Endothelial cell (in vitro differentiated cells): ENCODE measurements at regions not wholly inside any gene's neighbourhood (a gene's known extent, or its start where the extent isn't known, plus 50 kb on each side); places are given as distances from the start of the nearest gene placed in this dataset.

Experiments used
- DNase-seq: peaks from one replicate; pipeline ENCODE4 v3.0.0; 2021; ENCODE audit warnings: low spot score
- H3K27ac Mint-ChIP-seq: one replicate; pipeline ENCODE4 v1.8.0; 2021; ENCODE audit warnings: mixed read lengths, inconsistent platforms; ENCODE audit not compliant: unreplicated experiment
- H3K27me3 Mint-ChIP-seq: one replicate; pipeline ENCODE4 v1.8.0; 2021; ENCODE audit warnings: mild to moderate bottlenecking, moderate library complexity, mixed read lengths, inconsistent platforms; ENCODE audit not compliant: unreplicated experiment
- H3K36me3 Mint-ChIP-seq: one replicate; pipeline ENCODE4 v1.8.0; 2021; ENCODE audit warnings: mild to moderate bottlenecking, low read depth, mixed read lengths, inconsistent platforms; ENCODE audit not compliant: unreplicated experiment
- H3K4me1 Mint-ChIP-seq: one replicate; pipeline ENCODE4 v1.8.0; 2021; ENCODE audit warnings: mild to moderate bottlenecking, mixed read lengths, inconsistent platforms; ENCODE audit not compliant: unreplicated experiment
- H3K4me3 Mint-ChIP-seq: one replicate; pipeline ENCODE4 v1.8.0; 2021; ENCODE audit warnings: mild to moderate bottlenecking, mixed read lengths, inconsistent platforms; ENCODE audit not compliant: unreplicated experiment
- H3K9me3 Mint-ChIP-seq: one replicate; pipeline ENCODE4 v1.8.0; 2021; ENCODE audit warnings: mixed read lengths, inconsistent platforms; ENCODE audit not compliant: unreplicated experiment
- TF ChIP-seq, protein P1 (sequence below): fragments of 200-600 bp; sonication (generic); IDR thresholded peaks from one replicate; pipeline ENCODE4 v1.5.0; 2021; ENCODE audit warnings: antibody characterized with exemption; ENCODE audit not compliant: unreplicated experiment

DNA sequence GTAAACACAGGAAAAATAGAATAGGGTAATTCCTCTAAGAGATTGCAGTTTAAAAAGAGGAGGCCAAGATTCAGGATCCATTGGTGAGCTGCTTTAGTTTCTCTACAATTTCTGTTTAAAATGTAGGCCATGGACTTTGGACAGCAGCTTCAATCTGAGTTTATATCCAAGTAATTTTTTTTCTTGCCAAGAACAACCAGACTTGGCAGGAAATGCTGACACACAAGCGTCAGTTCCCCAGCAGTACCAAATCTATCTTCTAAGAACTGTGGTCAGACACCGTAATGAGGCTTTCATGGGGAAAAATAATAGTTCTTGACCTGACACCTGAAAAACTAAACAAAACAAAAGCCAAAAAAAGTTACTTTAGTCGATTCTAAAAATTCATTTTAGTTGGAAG is 528.8 kb downstream of the CSNK1G3 start:
- TF ChIP-seq, protein P1, sequence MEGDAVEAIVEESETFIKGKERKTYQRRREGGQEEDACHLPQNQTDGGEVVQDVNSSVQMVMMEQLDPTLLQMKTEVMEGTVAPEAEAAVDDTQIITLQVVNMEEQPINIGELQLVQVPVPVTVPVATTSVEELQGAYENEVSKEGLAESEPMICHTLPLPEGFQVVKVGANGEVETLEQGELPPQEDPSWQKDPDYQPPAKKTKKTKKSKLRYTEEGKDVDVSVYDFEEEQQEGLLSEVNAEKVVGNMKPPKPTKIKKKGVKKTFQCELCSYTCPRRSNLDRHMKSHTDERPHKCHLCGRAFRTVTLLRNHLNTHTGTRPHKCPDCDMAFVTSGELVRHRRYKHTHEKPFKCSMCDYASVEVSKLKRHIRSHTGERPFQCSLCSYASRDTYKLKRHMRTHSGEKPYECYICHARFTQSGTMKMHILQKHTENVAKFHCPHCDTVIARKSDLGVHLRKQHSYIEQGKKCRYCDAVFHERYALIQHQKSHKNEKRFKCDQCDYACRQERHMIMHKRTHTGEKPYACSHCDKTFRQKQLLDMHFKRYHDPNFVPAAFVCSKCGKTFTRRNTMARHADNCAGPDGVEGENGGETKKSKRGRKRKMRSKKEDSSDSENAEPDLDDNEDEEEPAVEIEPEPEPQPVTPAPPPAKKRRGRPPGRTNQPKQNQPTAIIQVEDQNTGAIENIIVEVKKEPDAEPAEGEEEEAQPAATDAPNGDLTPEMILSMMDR: no peak
- Mint-ChIP-seq H3K4me1 (peaks cover under 1% of the 10 kb centered on the region), H3K27ac (no peak overlapping the region), H3K36me3 (no peaks in the 10 kb centered on the region), H3K4me3 (no peak overlapping the region), H3K27me3 (peaks cover 2% of the 10 kb centered on the region), H3K9me3 (peaks cover 5% of the 10 kb centered on the region)
- no peak for DNase-seq

DNA sequence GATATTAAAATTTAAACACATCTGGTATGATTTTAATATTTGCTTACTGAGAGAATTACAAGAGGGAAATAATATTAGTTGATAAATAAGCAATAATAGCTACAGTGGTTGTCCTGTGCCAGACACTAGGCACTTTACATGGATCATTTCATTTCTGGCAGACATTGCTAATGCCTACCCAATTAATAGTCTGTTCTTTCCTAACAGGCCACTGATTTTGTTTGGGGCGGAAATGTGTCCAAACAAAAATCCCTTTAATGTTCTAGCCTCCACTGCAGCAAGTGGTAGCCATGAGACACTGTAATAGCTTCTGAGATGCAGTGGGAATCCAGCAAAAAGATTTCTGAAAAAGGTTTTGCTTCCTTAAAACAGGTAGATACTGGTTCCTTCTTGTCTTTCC is 527.4 kb downstream of the CSNK1G3 start:
- DNase-seq: no peak
- Mint-ChIP-seq H3K36me3 (no peaks in the 10 kb centered on the region), H3K27me3 (peaks cover 2% of the 10 kb centered on the region), H3K27ac (no peak overlapping the region), H3K9me3 (peaks cover 5% of the 10 kb centered on the region), H3K4me1 (no peaks in the 10 kb centered on the region), H3K4me3 (no peak overlapping the region)
- TF ChIP-seq, protein P1: no peak

DNA sequence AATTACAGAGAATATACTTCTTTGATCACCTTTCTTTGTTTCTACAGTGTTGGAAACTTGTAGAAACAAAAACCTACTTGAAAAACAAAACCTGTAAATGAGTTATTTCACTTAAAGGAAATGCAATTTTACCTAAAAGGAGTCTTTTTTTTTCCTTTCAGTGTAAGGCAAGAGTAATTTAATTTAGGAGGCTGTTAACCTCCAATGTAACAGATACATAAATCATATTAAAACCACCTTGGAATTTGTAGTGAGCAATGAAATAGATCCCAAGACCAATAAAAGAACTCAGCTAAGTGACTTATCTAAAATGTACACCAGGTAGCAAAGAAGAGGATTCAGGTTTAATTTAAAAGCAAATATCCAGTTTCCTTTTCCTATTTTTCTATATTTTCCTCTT is 524.8 kb downstream of the CSNK1G3 start:
- TF ChIP-seq, protein P1: no peak
- peaks cover 4% of the 10 kb centered on the region for H3K9me3 Mint-ChIP-seq
- peaks cover 2% of the 10 kb centered on the region for H3K27me3 Mint-ChIP-seq
- no peak overlapping the region for H3K27ac Mint-ChIP-seq
- H3K4me3 Mint-ChIP-seq: no peak overlapping the region
- no peak for DNase-seq
- no peaks in the 10 kb centered on the region for H3K36me3 Mint-ChIP-seq
- no peaks in the 10 kb centered on the region for H3K4me1 Mint-ChIP-seq

DNA sequence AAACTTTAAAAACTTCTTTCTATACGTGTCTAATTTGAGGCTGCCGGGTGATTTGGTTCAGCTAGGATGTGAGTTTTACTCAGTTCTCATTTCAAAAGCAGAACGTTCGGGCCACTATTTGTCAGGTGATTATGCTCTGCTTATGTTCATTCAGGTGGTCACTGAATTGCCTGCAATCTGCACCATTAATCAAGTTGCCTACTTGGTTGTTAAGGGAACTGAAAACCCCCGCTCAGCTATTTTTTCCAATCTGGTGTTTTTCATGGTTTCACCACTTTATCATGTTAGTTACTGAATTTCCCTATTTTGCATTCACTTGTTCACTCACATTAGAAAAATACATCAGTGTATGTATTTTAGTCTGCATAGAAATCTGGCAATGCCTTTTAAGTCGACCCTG is 523.0 kb downstream of the CSNK1G3 start:
- no peak overlapping the region for H3K4me3 Mint-ChIP-seq
- DNase-seq: no peak
- no peak overlapping the region for H3K27ac Mint-ChIP-seq
- TF ChIP-seq, protein P1: no peak
- no peaks in the 10 kb centered on the region for H3K9me3 Mint-ChIP-seq
- peaks cover 4% of the 10 kb centered on the region for H3K27me3 Mint-ChIP-seq
- no peaks in the 10 kb centered on the region for H3K4me1 Mint-ChIP-seq
- H3K36me3 Mint-ChIP-seq: no peaks in the 10 kb centered on the region

DNA sequence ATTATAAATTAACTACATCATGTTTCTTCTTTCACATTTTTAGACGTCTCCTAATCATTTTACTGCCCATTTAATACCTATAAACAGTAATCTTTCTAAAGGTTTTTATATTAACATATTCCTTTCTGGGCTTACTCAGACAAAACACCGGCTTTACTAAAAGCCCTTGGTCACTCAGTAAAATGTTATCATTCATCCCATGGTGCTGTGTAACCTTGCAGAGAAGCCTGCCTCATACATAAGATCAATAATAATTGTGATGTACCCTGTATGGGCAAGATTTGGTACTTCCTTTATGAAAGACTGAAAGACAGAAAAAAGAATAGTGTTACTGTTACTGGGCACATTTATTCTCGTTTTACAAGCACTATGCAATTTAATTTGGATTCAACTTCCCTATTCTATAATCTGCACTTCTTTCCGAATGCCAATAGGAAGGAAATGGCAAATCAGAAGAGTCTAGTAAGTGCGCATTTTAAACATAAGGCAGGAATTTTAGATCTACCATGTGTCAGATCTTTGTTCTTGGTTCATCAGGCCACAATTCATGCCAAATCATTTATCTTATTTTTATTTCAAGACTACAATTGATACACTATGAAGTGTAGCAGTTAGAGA is 522.2 kb downstream of the CSNK1G3 start:
- no peaks in the 10 kb centered on the region for H3K9me3 Mint-ChIP-seq
- H3K36me3 Mint-ChIP-seq: no peaks in the 10 kb centered on the region
- TF ChIP-seq, protein P1: no peak
- H3K4me3 Mint-ChIP-seq: no peak overlapping the region
- no peaks in the 10 kb centered on the region for H3K4me1 Mint-ChIP-seq
- DNase-seq: no peak
- peaks cover 6% of the 10 kb centered on the region for H3K27me3 Mint-ChIP-seq
- no peak overlapping the region for H3K27ac Mint-ChIP-seq
